Epithelial cell of prostate (primary cell): ENCODE measurements at regions not wholly inside any gene's neighbourhood (a gene's known extent, or its start where the extent isn't known, plus 50 kb on each side); places are given as distances from the start of the nearest gene placed in this dataset.

Source experiments
- DNase-seq: peaks from one replicate; pipeline ENCODE4 v3.0.0-alpha.2; 2011; ENCODE audit warnings: low read depth, low spot score
- H3K27ac ChIP-seq: fragments of 450-650 bp; 2 replicates; pipeline ENCODE4 v1.5.1; 2017; ENCODE audit warnings: mild to moderate bottlenecking

DNA sequence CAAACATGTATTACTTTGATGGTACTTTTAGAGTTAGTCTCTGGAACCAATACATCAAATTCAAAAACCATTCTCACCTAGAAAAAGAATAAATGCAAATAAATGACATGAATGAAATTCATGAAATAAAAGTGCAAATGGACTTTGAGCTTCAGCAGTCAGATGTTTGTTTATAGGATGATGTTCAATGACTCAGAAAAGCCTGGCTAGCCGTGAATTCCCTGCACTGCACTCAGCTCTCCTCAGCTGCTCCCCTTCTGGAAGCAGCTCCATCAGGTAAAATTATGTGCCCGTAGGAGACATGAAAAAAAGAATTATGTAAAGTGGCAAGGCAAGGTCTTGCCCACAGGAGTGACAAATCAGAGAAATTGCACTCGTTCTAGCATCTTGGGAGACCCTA lies 390.6 kb downstream of the GPM6A start:
- no peak for DNase-seq
- no peak overlapping the region for H3K27ac ChIP-seq

GRCh38 chr4:175422331-175422730 lies 389.7 kb downstream of the GPM6A start:
- no peak overlapping the region for H3K27ac ChIP-seq
- DNase-seq, result no peak

- DNase-seq, result no peak
- H3K27ac ChIP-seq, result no peak overlapping the region
These were observed 388.0 kb downstream of the GPM6A start for GRCh38 chr4:175424111-175424510.

DNA sequence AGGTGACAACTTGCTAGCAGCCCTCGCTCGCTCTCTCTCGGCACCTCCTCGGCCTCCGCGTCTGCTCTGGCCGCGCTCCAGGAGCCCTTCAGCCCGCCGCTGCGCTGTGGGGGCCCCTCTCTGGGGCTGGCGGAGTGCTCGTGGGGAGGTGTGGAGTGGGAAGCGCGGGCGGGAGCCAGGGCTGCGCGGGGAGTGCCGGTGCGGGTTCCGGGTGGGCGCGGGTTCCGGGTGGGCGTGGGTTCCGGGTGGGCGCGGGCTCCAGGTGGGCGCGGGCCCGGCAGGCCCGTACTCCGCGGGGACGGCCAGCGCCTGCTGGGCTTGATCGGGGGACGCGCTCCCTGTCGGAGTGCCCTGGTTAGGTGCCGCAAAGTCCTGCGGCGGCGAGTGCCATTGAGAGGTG lies 384.3 kb downstream of the GPM6A start:
- DNase-seq, result no peak
- H3K27ac ChIP-seq, result no peak overlapping the region

- no peak overlapping the region for H3K27ac ChIP-seq
- no peak for DNase-seq
These were observed 380.4 kb downstream of the GPM6A start for GRCh38 chr4:175431694-175432093.

- no peak overlapping the region for H3K27ac ChIP-seq
- DNase-seq, result no peak
These were observed 376.7 kb downstream of the GPM6A start for GRCh38 chr4:175435381-175435783.

DNA sequence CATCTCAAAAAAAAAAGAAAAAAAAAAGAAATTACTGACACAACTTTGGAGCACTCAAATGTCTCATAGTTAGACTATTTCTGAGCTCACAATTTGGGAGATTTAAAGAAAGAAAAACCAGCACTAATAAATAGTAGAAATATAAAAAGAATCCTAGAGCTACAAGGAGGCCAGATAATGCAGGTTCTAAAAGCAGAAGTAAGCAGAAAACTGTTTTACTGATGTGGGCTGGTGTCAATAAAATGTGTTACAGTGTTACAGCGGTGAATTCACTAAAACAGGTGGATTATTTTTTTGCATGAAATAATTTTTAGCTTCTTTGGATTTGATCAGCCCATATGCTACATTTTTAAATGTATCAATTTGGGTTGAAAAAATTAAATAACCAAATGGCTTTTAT lies 375.9 kb downstream of the GPM6A start:
- DNase-seq, result no peak
- no peak overlapping the region for H3K27ac ChIP-seq

DNA sequence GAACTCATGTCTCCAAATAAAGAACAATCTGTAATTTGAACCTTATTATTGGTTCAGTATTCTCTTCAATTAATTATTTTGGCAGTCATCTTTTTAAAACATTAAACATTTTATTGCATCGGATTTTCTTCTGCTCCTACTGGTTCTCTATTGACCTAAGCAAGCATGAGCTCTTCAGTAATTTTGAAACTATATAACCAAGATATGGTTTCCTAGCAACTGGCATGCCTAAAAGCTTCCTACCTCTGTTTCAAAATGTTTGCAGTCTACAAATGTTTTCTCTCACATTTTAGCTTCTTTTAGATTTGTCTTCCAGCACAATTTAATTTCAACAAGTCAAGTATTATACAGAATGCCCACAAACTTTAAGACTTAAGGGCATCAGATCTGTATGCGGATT lies 371.3 kb downstream of the GPM6A start:
- no peak overlapping the region for H3K27ac ChIP-seq
- no peak for DNase-seq

- no peak for DNase-seq
- no peak overlapping the region for H3K27ac ChIP-seq
These were observed 370.8 kb downstream of the GPM6A start for GRCh38 chr4:175441256-175441655.

- H3K27ac ChIP-seq, result no peak overlapping the region
- DNase-seq, result no peak
These were observed 368.5 kb downstream of the GPM6A start for GRCh38 chr4:175443547-175443946.

GRCh38 chr4:175444512-175444911 lies 367.6 kb downstream of the GPM6A start:
- H3K27ac ChIP-seq, result no peak overlapping the region
- DNase-seq, result no peak

GRCh38 chr4:175447016-175447415 lies 365.0 kb downstream of the GPM6A start:
- no peak overlapping the region for H3K27ac ChIP-seq
- no peak for DNase-seq

- no peak overlapping the region for H3K27ac ChIP-seq
- DNase-seq, result no peak
These were observed 361.6 kb downstream of the GPM6A start for GRCh38 chr4:175450446-175450845.

DNA sequence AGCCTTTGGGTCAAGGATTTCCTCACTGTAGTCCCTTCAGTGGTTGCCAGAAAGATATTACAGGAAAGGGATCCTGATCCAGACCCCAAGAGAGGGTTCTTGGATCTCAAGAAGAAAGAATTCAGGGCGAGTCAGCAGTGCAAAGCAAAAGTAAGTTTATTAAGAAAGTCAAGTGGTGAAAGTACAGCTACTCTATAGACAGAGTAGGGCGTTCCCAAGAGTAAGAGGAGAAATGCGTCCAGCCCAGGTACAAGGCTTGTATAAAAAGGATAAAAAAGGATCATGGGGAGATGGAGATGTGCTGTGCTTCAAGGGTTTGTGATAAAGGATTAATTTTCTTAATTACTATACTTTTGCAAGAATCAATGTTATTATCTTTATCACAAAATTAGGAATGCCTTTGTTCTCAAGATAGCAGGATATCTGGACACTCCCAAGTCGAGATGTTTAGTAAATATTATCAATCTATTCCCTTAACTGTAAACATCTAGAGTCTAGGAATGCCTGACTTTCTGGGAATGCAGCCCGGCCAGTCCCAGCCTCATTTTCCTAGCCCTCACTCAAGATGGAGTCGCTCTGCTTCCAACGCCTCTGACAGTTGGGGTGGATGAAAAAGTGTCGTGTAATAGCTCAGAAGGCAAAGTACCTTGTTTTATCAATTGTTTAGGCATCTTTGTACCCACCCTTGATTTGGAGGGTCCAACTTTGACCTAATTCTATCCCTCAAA lies 360.7 kb downstream of the GPM6A start:
- no peak overlapping the region for H3K27ac ChIP-seq
- no peak for DNase-seq

DNA sequence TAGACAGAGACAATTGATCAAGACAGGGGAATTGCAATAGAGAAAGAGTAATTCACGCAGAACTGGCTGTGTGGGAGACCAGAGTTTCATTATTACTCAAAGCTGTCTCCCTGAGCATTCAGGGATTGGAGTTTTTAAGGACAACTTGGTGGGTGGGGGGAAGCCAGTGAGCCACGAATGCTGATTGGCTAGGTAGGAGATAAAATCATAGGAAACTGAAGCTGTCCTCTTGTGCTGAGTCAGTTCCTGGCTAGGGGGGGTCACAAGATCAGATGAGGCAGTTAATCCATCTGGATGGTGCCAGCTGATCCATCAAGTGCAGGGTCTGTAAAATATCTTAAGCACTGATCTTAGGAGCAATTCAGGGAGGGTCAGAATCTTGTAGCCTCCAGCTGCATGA lies 358.6 kb downstream of the GPM6A start:
- no peak overlapping the region for H3K27ac ChIP-seq
- no peak for DNase-seq

GRCh38 chr4:175456131-175456530 lies 355.9 kb downstream of the GPM6A start:
- no peak for DNase-seq
- no peak overlapping the region for H3K27ac ChIP-seq

- no peak for DNase-seq
- H3K27ac ChIP-seq, result no peak overlapping the region
These were observed 354.1 kb downstream of the GPM6A start for GRCh38 chr4:175457956-175458355.

- no peak overlapping the region for H3K27ac ChIP-seq
- DNase-seq, result no peak
These were observed 352.5 kb downstream of the GPM6A start for GRCh38 chr4:175459571-175459970.

DNA sequence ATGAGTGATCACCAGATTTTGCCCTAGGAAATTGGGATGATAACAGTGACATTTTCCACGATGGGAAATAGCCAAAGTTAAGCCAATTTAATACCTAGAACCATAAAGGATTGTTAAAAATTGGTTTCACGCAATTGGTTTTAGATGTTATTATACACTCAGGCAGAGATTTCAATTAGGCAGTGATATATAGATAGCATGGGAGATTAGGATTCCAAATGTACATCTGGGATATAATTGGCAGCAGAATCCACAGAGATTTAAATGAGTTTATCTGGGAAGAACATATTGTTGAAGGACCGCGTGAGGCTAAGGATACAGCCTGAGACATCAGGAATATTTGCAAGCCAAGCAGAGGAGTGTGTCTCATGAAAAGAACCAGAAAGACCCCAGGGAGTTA lies 351.6 kb downstream of the GPM6A start:
- no peak for DNase-seq
- no peak overlapping the region for H3K27ac ChIP-seq

- DNase-seq, result no peak
- no peak overlapping the region for H3K27ac ChIP-seq
These were observed 342.6 kb downstream of the GPM6A start for GRCh38 chr4:175469514-175469913.

- no peak overlapping the region for H3K27ac ChIP-seq
- no peak for DNase-seq
These were observed 341.9 kb downstream of the GPM6A start for GRCh38 chr4:175470131-175470530.

GRCh38 chr4:175480404-175480803 lies 331.7 kb downstream of the GPM6A start:
- DNase-seq, result no peak
- no peak overlapping the region for H3K27ac ChIP-seq
